DMS 273 treated with DMSO at 0.1 percent for 48 hours (cell line): ENCODE measurements at regions not wholly inside any gene's neighbourhood (a gene's known extent, or its start where the extent isn't known, plus 50 kb on each side); places are given as distances from the start of the nearest gene placed in this dataset.
"Not testable (repeated sequence)": the region's sequence is repeated elsewhere in the genome, so short reads cannot be mapped to it uniquely, and the experiment has no call there.

ENCODE experiments used
- DNase-seq: peaks from one replicate; lab custom pipeline; 2025; lab: John Stamatoyannopoulos, UW

- no peak for DNase-seq
Measured at GRCh38 chr3:106399761-106400160, 530.9 kb upstream of the CBLB start.

GRCh38 chr3:106401666-106402490 lies 533.1 kb upstream of the CBLB start:
- no peak for DNase-seq

GRCh38 chr3:106403371-106404145 lies 534.7 kb upstream of the CBLB start:
- peak; percentile 74 for DNase-seq

- DNase-seq: no peak
Measured at GRCh38 chr3:106413683-106414082, 544.9 kb upstream of the CBLB start.

GRCh38 chr3:106420628-106421027 lies 551.8 kb upstream of the CBLB start:
- DNase-seq: no peak

GRCh38 chr3:106421426-106421825 lies 552.6 kb upstream of the CBLB start:
- DNase-seq: no peak

- DNase-seq: no peak
Measured at GRCh38 chr3:106421909-106422308, 553.1 kb upstream of the CBLB start.

DNA sequence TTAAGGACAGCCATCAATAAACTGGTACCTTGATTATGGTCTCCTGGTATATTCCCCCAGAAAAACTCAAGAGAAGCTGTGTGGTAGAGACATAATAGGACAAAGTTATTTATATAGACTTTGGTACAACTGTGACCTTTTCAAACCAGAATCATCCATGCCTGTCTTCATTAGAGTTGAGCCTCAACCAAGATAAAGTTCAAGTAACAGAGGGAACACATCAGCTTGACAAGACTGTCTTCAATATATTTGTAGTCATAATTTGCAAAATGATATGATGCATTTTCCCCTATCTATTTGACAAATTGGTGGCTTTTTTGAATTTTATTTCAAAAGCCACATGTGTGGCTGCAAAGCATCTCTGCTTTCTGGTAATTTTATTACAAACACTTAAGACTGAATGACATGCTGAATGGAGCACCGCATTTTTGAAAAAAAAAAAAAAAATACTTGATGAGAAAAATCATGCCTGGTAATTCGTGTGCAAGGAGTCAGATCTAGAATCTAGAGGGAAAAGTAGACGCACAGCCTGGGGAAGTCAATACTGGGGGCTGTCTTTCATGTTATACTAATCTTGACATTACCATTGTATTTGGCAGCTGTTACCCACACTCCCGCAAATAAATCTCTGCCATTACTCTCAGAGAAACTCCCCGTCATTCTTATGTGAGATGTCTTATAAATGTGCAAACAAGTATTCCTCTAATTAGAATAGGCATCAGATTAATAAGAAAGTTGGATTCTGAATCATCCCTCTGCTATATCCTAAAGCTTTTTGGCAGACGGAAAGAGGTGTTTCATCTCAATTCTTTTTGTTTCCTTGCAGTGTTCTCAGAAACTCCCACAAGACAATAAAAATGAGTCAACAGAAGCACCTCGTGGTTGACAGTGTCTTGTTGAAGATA lies 554.8 kb upstream of the CBLB start:
- no peak for DNase-seq

- no peak for DNase-seq
Measured at GRCh38 chr3:106425026-106425425, 556.2 kb upstream of the CBLB start.

DNA sequence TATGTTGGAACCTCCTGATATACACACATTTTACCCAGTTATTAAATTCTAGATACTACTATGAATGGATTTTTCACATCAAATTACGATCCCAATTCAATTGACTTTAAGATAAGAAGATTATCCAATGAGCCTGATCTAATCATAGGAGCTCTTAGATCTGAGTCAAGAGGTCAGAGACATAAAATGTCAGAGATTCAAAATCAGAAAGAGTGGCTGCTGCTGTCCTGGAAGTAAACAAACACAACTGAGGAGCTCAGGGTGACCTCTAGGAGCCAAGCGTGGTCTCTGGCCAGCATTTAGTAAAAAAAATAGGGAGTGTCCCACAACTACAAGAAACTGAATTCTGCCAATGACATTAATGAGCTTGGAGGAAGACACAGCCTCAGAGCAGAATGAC lies 557.1 kb upstream of the CBLB start:
- no peak for DNase-seq

DNA sequence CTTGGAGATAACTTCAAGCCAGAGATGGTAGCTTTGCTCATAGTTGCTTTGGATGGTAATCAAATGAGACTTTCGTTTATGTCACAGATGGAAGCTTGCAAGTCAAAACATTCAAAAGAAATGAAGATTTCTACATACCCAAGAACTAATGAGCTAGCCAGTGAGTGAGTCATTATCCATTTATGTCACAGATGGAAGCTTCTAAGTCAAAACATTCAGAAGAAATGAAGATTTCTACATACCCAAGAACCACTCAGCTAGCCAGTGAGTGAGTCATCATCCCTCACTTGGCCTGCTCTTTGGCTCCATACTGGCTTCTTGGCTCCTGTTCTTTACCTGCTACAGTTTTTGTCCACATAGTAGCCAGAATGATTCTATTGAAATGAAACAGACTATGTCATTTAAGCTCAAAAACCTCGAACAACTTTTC lies 559.8 kb upstream of the CBLB start:
- no peak for DNase-seq

DNA sequence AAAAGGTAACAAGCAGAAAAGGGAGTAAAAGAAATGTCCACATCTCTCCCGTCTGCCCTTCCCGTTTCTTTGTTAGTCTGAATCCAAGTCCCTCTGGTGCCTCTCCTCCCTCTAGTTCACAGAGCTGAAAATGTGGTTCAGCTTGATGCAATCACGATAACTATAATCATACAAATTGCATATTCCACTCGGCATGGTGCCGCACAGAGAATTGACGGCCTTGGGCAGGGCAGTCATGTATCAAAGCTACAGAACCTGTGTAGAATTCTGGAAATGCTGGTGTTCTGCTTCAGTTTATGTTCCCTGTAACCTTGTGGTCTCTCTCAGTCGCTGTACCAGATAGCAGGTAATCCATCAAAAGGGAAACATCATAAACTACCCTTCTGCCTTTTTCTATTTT lies 562.9 kb upstream of the CBLB start:
- no peak for DNase-seq

GRCh38 chr3:106435899-106436453 lies 567.2 kb upstream of the CBLB start:
- DNase-seq: no peak

DNA sequence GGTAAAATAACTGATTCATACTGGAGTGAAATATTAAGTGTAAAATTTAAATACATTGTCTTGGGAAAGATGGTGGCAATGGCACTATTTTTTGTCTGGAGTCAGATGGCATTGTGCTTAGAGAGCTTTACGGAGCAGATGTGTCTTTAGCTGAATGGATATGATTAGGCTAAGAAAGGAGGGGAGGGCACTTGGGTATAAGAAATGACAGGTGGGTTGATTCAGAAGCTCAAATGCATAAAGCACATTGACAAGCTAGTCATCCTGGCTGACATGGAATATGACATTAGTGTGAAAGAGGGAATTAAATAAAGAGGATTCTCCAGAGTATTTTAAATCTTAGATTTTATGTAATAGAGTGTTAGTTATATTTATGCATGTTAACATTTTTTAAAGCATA lies 570.1 kb upstream of the CBLB start:
- no peak for DNase-seq

GRCh38 chr3:106440672-106441071 lies 571.9 kb upstream of the CBLB start:
- no peak for DNase-seq

DNA sequence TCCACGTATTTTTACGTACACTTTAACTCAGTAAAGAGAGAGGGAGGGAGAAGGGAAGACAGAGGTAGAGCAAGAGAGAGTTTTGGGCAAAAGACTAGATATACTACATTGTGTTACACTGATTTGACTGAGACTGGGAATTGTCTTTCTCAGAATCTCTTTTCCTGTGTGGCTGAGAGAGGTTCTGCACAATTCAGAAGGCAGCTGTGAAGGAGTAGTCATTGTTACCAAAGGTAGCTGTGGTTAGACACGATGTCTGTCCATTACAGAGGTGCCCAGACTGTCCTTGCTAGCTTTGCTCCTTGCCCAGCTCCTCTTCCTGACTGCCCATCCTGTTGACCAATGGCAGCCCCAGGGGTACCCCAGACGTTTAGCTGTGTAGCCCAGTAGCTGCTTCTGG lies 577.5 kb upstream of the CBLB start:
- no peak for DNase-seq

GRCh38 chr3:106447723-106448301 lies 579.0 kb upstream of the CBLB start:
- no peak for DNase-seq

- not testable (repeated sequence) for DNase-seq
Measured at GRCh38 chr3:106448372-106448966, 579.7 kb upstream of the CBLB start.

- DNase-seq: no peak
Measured at GRCh38 chr3:106452096-106452495, 583.3 kb upstream of the CBLB start.

DNA sequence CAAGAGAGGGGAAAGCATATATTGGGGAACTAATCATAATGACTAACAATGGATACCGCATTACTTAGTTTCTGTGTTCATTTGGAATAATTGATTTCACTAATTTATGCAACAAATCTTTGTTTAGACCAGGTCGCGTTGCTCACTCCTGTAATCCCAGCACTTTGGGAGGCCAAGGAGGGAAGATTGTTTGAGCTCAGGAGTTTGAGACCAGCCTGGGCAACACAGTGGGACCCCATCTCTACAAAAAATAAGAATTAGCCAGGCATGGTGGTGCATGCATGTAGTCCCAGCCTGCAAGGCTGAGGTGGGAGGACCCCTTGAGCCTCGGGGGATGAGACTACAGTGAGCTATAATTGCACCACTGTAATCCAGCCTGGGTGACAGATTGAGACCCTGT lies 585.7 kb upstream of the CBLB start:
- DNase-seq: no peak
